ENCODE measurements at regions not wholly inside any gene's neighbourhood (a gene's known extent, or its start where the extent isn't known, plus 50 kb on each side); places are given as distances from the start of the nearest gene placed in this dataset.

DNA sequence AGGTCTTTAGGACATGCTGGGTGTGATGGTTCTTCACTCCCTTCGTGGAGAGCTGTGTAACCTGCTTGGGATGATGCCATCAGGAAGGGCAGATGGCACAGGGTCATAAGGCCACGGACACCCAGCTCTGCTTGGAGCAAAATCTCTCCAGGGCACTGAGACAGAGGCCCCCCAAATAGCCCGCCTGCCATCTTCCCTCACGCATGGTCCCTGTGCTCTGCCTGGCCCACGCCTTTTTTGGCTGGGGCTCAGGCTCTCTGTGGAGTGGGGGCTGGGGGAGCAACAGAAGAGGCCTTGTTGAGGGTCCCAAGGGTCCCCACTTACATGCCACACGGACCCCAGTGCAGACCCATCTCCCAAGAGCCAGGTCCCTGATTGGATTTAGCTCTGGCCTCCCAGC lies 93.3 kb upstream of the RET start:
- Histone ChIP-seq H3K9me3 (ENCODE audit: control insufficient read depth, low read depth, low read length) (no peaks in the 10 kb centered on the region), H2BK5ac (ENCODE audit: insufficient read length, low read length) (no peak overlapping the region), H2BK15ac (ENCODE audit: low read depth, low read length) (no peak overlapping the region), H4K20me1 (ENCODE audit: control insufficient read depth, insufficient read depth, insufficient read length) (peaks cover 2% of the 10 kb centered on the region), H3K4me2 (ENCODE audit: insufficient read depth, insufficient read length, low read length) (no peak overlapping the region), H2BK20ac (ENCODE audit: low read depth, low read length, poor library complexity, severe bottlenecking) (no peak overlapping the region), H3K14ac (ENCODE audit: insufficient read depth, low read length) (no peak overlapping the region; the same call in 1 of the 2 replicates), H3K79me1 (ENCODE audit: insufficient read depth, low read depth, low read length, poor library complexity, severe bottlenecking) (no peaks in the 10 kb centered on the region), H3K23me2 (ENCODE audit: insufficient read length, low read depth, low read length, poor library complexity, severe bottlenecking) (no peaks in the 10 kb centered on the region), H2BK120ac (ENCODE audit: low read depth, low read length, poor library complexity, severe bottlenecking) (no peak overlapping the region), H3K18ac (ENCODE audit: insufficient read length, low read depth, low read length) (no peak overlapping the region), H3T11ph (ENCODE audit: low read length) (no peak overlapping the region), H2AFZ (ENCODE audit: low read length) (no peak overlapping the region), H3K27ac (ENCODE audit: insufficient read length, low read depth, low read length) (no peak overlapping the region), H3K23ac (ENCODE audit: insufficient read length, low read depth, low read length) (no peak overlapping the region), H3K56ac (ENCODE audit: insufficient read length, low read depth, low read length) (no peak overlapping the region), H3K27me3 (ENCODE audit: insufficient read depth, low read length) (no peaks in the 10 kb centered on the region), H3K4ac (ENCODE audit: low read depth, low read length) (no peak overlapping the region), H3K4me1 (ENCODE audit: insufficient read depth, low read length) (no peaks in the 10 kb centered on the region), H4K8ac (replicated peaks; ENCODE audit: insufficient read length, low read depth, low read length) (no peak overlapping the region), H4K5ac (ENCODE audit: insufficient read length, low read depth, low read length) (no peak overlapping the region), H3K9ac (ENCODE audit: extremely low read depth, insufficient read length, low read length) (no peak overlapping the region), H2AK5ac (ENCODE audit: insufficient read length, low read length) (no peak overlapping the region), H3K79me2 (ENCODE audit: insufficient read depth, low read length) (no peaks in the 10 kb centered on the region), H2BK12ac (ENCODE audit: insufficient read length, low read depth, low read length) (no peak overlapping the region), H4K91ac (ENCODE audit: insufficient read length, low read depth, low read length) (no peak overlapping the region)
- no peaks in the 10 kb centered on the region for H3K9me3 Mint-ChIP-seq
- no peaks in the 10 kb centered on the region; a peak in 1 of 7 replicates for H3K36me3 Mint-ChIP-seq (ENCODE audit: insufficient read depth in 1 of 3, low read depth in 3 of 3)
- peaks cover 0 to 7% of the 10 kb centered on the region in 2 experiments; a peak in 1 of 4 replicates for H3K4me1 Mint-ChIP-seq
- H3K27me3 Mint-ChIP-seq (ENCODE audit: low read depth), result no peaks in the 10 kb centered on the region
- no peak for TF ChIP-seq CTCF (conservative IDR thresholded peaks at IDR 0.05)
- no peak for DNase-seq
- no CpG with 5 or more reads among the region's 6 CpGs for WGBS (ENCODE audit: extremely low coverage, insufficient read length, low lambda C conversion rate)
- no peak overlapping the region for H3K4me3 Mint-ChIP-seq
- no peak overlapping the region for H3K27ac Mint-ChIP-seq

Measured in H9 (cell line).